ENCODE measurements at regions not wholly inside any gene's neighbourhood (a gene's known extent, or its start where the extent isn't known, plus 50 kb on each side); places are given as distances from the start of the nearest gene placed in this dataset.
"Not testable (repeated sequence)": the region's sequence is repeated elsewhere in the genome, so short reads cannot be mapped to it uniquely, and the experiment has no call there.

DNA sequence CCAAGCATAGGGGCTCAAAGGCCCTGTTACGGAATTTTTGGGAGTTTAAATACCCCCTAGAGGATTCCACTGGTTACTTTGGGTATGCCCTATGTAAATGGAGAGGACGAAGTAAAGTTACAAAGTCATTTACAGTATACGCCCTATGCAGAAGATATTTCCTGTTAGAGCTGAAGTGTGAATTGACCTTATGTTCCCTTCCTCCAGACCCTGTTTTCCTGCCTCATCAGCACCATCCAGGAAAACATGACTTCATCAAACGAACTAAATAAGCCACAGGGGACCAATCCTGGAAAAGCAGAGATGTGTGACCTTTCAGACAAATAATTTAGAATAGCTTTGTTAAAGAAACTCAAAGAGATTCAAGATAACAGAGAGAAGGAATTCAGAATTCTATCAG is 177.4 kb downstream of the SQOR start:
- DNase-seq: no peak

DNA sequence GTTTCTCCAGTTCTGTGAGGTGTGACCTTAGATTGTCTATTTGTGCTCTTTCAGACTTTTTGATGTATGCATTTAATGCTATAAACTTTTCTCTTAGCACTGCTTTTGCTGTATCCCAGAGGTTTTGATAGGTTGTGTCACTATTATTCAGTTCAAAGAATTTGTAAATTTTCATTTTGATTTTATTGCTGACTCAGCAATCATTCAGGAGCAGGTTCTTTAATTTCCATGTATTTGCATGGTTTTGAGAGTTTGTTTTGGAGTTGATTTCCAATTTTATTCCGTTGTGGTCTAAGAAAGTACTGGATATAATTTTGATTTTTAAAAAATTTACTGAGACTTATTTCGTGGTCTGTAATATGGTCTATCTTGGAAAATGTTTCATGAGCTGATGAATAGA is 182.7 kb downstream of the SQOR start:
- not testable (repeated sequence) for DNase-seq

- DNase-seq: no peak
Observed at GRCh38 chr15:45821390-45821789, 186.6 kb downstream of the SQOR start.

DNA sequence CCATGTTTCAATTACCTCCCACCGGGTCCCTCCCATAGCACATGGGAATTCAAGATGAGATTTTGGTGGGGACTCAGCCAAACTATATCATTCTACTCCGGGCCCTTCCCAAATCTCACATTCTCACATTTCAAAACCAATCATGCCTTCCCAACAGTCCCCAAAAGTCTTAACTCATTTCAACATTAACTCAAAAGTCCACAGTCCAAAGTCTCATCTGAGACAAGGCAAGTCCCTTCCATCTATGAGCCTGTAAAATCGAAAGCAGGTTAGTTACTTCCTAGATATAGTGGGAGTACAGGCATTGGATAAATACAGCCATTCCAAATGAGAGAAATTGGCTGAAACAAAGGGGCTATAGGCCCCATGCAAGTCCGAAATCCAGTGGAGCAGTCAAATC is 188.1 kb downstream of the SQOR start:
- DNase-seq: not testable (repeated sequence)

- no peak for DNase-seq
Observed at GRCh38 chr15:45827275-45827674, 192.4 kb downstream of the SQOR start.

DNA sequence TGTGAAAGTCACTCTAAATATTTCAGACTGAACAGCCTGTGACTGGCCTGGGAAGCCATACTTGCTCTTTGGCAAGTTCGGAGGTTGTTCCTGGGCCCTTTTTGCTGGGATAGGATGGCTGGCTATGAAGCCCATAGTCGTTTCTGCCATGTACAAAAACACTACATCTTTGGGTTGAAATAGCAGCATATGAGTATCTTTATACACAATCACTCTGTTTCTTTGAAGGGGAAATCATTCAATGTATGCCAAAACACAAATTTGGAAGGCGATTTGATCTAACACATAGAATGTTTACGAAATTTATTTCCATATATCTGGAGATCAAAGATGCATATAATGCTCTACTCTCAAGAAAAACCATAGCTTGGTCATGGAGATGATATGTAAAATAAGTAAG is 192.9 kb downstream of the SQOR start:
- DNase-seq: no peak

- DNase-seq: no peak
Observed at GRCh38 chr15:45829336-45830153, 194.7 kb downstream of the SQOR start.

DNA sequence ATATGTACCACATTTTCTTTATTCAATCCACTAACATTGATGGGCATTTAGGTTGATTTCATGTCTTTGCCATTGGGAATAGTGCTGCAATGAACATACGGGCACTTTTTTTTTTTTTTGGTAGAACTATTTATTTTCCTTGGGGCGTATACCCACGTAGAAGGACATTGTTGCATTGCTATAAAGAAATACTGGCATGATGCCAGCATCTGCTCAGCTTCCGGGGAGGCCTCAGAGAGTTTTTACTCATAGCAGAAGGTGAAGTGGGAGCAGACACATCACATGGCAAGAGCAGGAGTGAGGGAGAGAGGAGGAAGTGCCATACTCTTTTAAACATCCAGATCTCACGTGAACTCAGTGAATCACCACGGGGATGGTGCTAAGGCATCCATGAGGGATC is 197.0 kb downstream of the SQOR start:
- no peak for DNase-seq

GRCh38 chr15:45834622-45835021 is 199.8 kb downstream of the SQOR start:
- DNase-seq: no peak

GRCh38 chr15:45842151-45842550 is 207.3 kb downstream of the SQOR start:
- DNase-seq: no peak

DNA sequence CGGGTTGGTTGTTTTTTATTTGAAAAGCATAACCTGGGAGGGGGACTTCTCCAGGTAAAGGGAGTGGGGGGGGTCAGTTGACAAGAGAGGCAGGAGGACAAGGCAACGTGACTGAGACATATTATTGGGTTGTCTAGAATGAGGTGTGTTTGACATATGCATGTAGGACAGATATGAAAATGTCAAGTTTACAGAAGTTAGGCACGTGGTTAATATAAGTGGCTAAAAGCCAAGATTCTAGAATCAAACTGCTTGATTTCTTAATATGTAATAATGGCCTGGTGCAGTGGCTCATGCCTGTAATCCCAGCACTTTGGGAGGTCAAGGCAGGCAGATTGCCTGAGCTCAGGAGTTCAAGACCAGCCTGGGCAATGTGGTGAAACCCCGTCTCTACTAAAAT is 212.8 kb downstream of the SQOR start:
- no peak for DNase-seq

DNA sequence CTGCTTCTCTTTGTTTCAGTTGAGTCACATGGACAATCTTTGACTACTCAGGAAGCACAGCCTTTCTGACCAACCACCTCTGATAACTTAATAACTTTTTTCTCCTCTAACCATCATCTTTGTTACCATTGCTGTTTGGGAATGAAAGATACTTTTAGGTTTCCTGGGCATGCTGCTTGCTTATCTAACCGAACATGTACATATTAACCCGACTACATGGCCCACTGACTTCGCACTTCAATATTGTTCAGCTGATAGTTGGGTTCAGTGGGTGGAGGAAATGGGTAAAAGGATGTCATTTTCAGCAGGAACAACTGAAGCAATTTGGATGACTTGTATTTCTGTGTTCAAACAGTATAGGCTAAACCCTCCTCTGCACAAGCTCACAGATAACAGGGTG is 214.3 kb downstream of the SQOR start:
- no peak for DNase-seq

DNA sequence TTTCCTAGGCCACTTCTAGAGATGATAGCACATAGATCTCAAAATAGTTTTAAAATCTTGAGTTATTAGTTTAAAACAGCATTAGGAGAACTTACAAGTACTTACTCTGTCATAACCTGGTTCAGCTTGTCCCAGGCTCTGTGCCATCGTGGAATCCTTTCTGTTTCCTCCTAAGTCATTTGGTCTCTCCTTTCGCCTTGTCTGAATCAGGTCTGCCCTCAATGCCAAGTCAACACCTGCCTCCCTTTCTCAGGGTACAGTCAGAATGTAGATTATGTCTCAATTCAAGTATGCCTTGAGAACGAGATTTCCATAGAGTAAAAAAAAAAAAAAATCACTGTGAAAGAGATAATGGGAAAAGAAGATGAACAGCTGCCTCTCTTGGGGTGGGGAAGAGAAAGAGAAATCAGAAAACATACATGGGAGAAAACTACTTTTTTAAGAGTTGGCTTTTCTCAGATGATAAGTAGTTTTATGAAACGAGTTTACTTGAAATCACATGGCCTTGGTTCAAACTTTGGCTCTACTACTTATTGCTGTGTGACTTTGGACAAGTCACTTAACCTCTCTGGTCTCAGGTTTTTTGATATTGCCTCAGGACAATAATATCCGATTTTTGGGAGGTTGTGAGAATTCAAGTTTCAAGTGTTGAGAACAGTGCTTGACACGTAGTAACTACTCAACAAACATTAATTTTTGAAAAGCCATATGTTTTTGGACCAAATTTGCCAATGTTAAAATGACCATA is 219.8 kb downstream of the SQOR start:
- no peak for DNase-seq

DNA sequence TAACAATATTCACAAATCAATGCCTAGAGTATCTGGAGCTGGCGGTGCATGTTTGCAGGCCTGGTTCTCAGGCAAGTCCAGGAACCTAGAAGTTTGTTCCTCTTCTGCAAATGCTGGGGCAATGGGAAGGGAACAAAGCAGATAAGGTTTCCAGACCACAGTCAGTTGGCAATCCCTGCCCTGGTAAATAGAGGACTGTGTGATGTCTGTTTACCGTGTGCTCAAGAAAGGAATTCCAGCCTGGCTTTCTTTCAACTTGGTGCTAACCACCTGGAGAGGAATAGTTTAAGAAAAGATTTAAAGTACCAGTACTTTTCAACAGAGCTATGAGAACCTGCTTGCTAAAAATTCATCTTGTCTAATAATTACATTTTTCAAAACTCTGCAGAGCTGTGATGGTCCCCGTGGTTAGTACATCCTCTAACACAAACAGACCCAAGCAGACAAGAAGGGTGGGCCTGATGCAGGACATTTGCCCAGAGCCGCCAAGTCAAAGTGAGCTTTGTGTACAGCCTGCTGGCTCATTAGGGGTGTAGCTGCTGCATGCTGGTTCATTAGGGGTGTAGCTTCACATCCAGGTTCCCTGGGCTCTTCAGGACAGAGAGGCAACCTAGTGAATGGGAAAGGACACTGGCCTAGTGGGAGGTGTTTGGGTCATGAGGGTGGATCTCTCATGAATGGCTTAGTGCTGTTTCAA is 220.5 kb downstream of the SQOR start:
- DNase-seq: no peak

- DNase-seq: peak; percentile 4
Observed at GRCh38 chr15:45855907-45856579, 221.2 kb downstream of the SQOR start.

GRCh38 chr15:45857291-45857690 is 222.5 kb downstream of the SQOR start:
- no peak for DNase-seq

GRCh38 chr15:45858491-45858890 is 223.7 kb downstream of the SQOR start:
- DNase-seq: no peak

DNA sequence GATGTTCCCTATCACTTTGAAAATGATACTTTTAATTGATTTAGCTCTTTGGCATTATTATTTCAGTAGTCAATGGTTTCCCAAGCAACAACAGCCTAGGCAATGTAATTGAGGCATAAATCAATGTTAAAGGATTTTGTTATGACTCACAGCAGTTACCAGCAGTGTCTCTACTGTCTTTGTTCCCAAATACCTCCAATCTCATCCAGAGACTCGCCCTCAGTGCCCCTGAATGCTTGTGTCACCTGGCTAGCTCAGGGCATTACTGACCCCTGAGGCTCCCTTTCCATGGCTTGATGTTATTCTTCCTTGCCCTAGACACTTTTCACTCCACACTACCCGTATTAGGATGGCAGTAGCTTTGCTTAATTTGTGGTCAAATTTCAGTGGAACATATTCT is 227.2 kb downstream of the SQOR start:
- no peak for DNase-seq

GRCh38 chr15:45863881-45864580 is 229.2 kb downstream of the SQOR start:
- no peak for DNase-seq

DNA sequence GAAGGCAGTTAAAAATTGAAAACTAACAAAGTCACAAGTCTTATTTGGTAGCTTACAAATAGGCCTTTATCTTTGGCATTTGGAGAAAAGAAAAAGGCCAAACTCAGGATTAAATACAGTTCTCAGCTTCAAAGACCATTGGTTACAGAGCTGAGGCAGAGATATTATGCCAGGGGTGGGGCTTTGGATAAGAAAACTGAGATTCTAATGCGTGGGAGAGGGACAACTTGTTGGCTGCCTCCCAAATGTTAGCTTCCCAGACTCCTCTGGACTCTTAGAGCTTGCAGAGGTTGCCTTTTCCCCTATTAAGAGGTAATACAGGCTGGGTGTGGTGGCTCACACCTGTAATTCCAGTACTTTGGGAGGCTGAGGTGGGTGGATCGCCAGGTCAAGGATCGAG is 231.8 kb downstream of the SQOR start:
- DNase-seq: no peak

DNA sequence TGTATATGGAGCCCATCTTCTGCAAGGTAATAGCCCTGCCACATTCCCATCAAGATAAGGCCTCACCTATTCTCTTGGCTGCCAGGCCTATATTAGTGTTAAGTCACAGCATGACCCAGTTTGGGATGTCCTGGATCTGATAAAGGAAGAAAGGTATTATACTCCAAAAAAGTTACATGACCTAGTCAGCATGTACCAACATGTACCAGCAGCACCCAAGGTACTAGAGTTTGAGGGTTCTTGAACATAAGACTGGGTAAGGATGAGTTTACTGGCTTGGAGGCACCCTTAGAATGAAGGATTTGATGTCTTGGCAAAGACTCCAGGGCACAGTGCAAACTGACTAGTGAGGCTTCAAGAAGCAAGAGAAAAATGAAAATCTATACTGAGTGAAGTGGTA is 232.5 kb downstream of the SQOR start:
- DNase-seq: no peak

DNA sequence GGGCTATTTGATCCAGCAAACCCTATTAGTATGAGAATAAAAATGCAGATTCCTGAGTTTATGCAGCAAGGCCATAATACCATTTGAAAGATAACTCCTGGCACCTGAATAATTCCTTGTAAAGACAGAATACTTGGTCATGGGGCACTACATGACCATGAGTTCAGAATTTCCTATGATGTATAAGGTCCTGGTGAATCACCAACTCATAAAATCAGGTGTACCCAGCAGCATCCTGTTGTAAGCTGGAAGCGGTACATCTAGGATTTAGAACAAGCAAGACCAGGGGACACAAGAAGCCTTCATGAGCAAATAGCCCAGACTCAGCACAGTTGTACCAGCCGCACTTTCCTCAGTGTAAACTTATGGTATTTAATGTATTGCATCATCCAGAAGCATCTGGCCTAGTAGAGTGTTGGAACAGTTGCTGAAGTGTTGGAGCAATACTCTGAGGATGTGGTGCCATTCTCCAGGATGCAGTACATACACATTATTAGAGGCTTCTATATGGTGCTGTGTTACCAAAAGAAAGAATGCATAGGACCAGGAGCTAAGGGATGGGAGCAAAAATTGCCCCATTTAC is 233.4 kb downstream of the SQOR start:
- DNase-seq: no peak

All from NCI-H748 treated with DMSO at 0.1 percent for 48 hours (cell line).